Nephron progenitor cell (in vitro differentiated cells): ENCODE measurements at regions not wholly inside any gene's neighbourhood (a gene's known extent, or its start where the extent isn't known, plus 50 kb on each side); places are given as distances from the start of the nearest gene placed in this dataset.

Experiments
- DNase-seq: peaks from one replicate; pipeline ENCODE4 v3.0.0; 2021
- H3K27ac Mint-ChIP-seq: 2 replicates; pipeline ENCODE4 v1.8.0; 2021; ENCODE audit warnings: mild to moderate bottlenecking, moderate library complexity, mixed read lengths
- H3K27me3 Mint-ChIP-seq: 2 replicates; pipeline ENCODE4 v1.8.0; 2021; ENCODE audit warnings: mild to moderate bottlenecking, low read depth, mixed read lengths; ENCODE audit not compliant: poor library complexity
- H3K36me3 Mint-ChIP-seq: 2 replicates; pipeline ENCODE4 v1.8.0; 2021; ENCODE audit warnings: low read depth, mixed read lengths
- H3K4me1 Mint-ChIP-seq: 2 replicates; pipeline ENCODE4 v1.8.0; 2021; ENCODE audit warnings: mixed read lengths
- H3K4me3 Mint-ChIP-seq: 2 replicates; pipeline ENCODE4 v1.8.0; 2021; ENCODE audit warnings: mild to moderate bottlenecking, moderate library complexity, mixed read lengths
- H3K9me3 Mint-ChIP-seq: 2 replicates; pipeline ENCODE4 v1.8.0; 2021; ENCODE audit warnings: mild to moderate bottlenecking, moderate library complexity, mixed read lengths
- TF ChIP-seq, protein P1 (sequence below): fragments of 200-600 bp; sonication (generic); IDR thresholded peaks from 2 replicates; pipeline ENCODE4 v1.5.0; 2021; ENCODE audit warnings: antibody characterized with exemption

DNA sequence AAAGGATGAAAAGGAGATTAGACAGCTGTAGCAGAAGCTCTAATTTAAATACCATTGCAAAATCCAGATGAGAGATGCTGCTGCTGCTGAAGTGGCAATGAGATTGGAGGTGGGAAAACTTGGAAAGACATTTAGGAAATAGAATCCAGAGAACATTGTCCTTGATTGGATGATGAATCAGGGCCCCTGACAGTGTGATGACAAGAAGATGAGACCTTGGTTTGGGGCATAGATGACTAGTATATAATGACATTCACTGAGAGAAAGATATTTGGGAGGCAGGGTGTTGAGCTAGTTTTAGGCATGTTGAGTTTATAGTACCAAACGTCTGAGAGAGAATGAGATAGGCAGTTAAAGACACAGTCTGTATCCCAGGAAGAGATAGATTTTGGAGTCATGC, 311.5 kb upstream of the MPDZ start:
- Mint-ChIP-seq H3K9me3 (no peaks in the 10 kb centered on the region), H3K4me1 (peaks cover 18% of the 10 kb centered on the region), H3K36me3 (no peaks in the 10 kb centered on the region), H3K27me3 (no peaks in the 10 kb centered on the region), H3K27ac (no peak overlapping the region), H3K4me3 (peak overlapping the region; percentile 2)
- TF ChIP-seq, protein P1, sequence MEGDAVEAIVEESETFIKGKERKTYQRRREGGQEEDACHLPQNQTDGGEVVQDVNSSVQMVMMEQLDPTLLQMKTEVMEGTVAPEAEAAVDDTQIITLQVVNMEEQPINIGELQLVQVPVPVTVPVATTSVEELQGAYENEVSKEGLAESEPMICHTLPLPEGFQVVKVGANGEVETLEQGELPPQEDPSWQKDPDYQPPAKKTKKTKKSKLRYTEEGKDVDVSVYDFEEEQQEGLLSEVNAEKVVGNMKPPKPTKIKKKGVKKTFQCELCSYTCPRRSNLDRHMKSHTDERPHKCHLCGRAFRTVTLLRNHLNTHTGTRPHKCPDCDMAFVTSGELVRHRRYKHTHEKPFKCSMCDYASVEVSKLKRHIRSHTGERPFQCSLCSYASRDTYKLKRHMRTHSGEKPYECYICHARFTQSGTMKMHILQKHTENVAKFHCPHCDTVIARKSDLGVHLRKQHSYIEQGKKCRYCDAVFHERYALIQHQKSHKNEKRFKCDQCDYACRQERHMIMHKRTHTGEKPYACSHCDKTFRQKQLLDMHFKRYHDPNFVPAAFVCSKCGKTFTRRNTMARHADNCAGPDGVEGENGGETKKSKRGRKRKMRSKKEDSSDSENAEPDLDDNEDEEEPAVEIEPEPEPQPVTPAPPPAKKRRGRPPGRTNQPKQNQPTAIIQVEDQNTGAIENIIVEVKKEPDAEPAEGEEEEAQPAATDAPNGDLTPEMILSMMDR, result no peak
- DNase-seq, result no peak

DNA sequence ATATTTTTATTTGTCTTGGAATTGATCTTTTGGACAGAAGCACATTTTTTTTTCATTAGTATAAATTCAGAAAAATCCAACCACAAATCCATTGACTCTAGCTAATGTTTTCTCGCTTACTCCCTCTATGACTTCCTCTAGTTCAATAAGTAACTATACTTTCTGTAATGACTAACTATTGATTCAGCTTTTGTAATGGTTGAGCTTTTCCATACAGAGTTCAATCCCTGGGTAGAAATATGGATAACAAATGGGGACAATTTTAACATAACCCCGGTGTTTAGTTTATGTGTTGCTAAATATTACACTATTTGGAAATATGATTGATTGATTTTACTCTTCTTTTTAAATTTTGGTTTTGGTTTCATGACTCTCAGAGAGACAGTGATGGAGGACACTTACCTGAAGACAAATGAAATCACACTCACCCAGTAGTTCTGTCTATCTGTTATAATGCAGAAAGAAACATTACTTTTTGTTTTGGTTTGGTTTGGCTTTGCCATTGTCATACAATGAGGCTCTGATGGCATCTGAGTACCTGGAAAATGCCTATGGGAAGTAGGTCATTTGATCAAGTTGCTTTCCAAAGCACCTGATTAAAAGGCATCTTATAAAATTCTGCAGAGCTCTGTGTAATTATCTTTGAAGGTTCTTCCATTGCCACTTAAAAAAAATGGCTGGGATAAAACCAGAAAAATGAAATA, 309.7 kb upstream of the MPDZ start:
- no peak for DNase-seq
- Mint-ChIP-seq H3K4me1 (peaks cover 18% of the 10 kb centered on the region), H3K27ac (no peak overlapping the region), H3K27me3 (peaks cover 2% of the 10 kb centered on the region), H3K36me3 (peaks cover 4% of the 10 kb centered on the region), H3K9me3 (no peaks in the 10 kb centered on the region), H3K4me3 (no peak overlapping the region)
- TF ChIP-seq, protein P1, result no peak

DNA sequence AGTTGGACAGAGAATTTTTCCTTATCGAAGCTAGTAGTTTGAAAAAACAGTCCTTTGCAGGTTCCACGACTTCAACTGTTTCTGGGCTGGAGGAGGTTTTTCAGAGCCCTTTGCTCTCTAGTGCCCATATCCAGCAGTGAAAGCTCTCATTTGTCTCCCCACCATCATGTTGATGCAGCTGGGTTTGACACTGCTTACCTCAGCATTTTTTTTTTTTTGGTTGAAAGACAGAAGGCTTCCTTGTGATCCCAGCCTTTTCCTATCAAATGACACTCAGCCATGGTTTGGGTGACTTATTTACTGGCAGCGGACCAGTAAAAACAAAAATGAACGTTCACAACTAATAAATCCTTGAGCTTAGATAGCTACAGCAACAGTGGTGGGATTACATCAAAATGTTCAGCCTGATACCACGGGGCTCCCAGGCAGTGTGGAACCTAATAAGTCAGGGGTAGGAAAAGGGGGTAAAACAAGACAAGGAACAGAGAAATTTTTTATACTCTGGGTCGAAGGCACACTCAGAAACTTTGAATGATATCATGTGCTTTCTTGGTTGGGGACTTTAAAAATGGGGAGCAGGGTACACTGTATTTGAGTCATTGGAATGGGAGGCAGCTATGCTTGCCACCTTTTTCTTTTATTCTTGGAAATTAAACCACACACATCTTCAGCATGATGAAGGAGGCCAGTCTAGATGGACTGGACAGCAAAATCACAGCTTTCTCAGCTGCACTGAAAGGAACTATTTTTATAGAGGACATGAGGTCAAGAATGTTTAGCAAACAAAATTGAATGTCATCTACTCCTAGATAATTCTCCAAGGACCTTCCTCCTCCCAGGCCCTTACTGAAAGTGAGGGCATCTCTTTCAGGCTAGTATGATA, 308.9 kb upstream of the MPDZ start:
- TF ChIP-seq, protein P1, result no peak
- H3K27me3 Mint-ChIP-seq, result peaks cover 2% of the 10 kb centered on the region
- peaks cover 18% of the 10 kb centered on the region for H3K4me1 Mint-ChIP-seq
- H3K4me3 Mint-ChIP-seq, result no peak overlapping the region
- H3K27ac Mint-ChIP-seq, result no peak overlapping the region
- no peaks in the 10 kb centered on the region for H3K9me3 Mint-ChIP-seq
- peak; percentile 3 for DNase-seq
- peaks cover 4% of the 10 kb centered on the region for H3K36me3 Mint-ChIP-seq

DNA sequence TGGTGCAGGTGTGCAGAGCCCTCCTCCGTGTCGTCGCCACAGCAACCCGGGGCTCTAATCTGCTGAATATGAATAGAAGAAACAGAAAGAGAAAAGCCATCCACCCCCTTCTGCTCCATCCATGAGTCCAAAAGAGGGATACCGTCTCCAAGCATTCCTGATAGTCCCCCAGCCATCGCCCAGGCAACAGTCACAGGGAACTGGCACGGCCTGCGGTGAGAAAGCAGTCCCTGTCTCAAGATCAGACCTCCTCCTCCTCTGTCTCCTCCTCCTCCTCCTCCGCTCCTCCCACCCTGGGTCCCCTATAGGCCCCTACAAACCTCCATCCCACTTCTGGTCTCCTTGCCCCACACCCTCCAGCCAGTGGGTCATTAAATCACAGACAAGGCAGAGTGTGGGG, 308.1 kb upstream of the MPDZ start:
- H3K36me3 Mint-ChIP-seq, result peaks cover 4% of the 10 kb centered on the region
- H3K4me3 Mint-ChIP-seq, result no peak overlapping the region
- H3K9me3 Mint-ChIP-seq, result no peaks in the 10 kb centered on the region
- no peak overlapping the region for H3K27ac Mint-ChIP-seq
- DNase-seq, result peak; percentile 37
- TF ChIP-seq, protein P1, result no peak
- H3K4me1 Mint-ChIP-seq, result peaks cover 18% of the 10 kb centered on the region
- peaks cover 2% of the 10 kb centered on the region for H3K27me3 Mint-ChIP-seq

DNA sequence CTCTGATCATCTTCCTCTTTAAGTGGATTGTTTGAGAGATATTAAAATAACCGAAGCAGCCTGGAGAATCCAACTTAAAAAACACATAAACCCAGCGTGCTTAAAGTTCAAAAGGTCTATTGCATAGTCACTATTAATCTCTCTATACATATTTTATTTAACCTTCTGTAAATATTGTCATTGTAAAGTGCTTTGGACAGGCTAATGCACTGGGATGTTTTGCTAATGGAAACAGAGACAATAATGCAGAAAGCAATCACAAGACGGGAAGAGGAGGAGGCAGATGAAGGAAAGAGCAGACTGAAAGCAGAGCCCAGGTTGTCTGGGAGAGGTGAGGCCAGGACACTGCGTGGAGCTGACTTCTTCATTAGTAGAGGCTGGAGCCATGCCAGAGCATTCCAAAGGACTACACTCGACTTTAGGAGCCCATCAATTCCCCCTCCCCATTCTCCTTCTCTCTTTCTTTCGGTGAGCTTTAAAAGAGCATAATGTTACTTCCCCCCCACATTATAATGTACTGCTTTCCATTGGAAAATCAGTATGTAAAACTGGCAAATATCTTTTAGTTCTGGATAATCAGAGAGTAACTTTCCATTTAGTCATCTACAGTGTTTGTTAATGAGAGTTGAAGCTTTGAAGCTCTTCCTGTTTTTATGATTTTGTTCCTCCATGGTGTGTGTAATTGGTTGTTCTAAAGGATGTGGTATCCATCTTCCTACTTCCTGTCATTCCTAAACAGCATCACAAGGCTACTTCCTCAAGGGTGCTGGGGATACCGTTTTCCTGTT, 307.3 kb upstream of the MPDZ start:
- Mint-ChIP-seq H3K36me3 (peaks cover 4% of the 10 kb centered on the region), H3K27me3 (peaks cover 2% of the 10 kb centered on the region), H3K27ac (peak overlapping the region; percentile 53), H3K4me1 (peaks cover 18% of the 10 kb centered on the region), H3K9me3 (no peaks in the 10 kb centered on the region), H3K4me3 (no peak overlapping the region)
- TF ChIP-seq, protein P1, result no peak
- DNase-seq, result no peak
